ENCODE measurements at regions not wholly inside any gene's neighbourhood (a gene's known extent, or its start where the extent isn't known, plus 50 kb on each side); places are given as distances from the start of the nearest gene placed in this dataset.

- Histone ChIP-seq H3K27me3 (ENCODE audit: insufficient read depth, low read length) (no peaks in the 10 kb centered on the region), H4K20me1 (ENCODE audit: insufficient read depth, low read length) (no peaks in the 10 kb centered on the region), H3K4me2 (ENCODE audit: insufficient read depth, low read length) (no peak overlapping the region), H3K4me3 (ENCODE audit: insufficient read depth, low read length) (no peak overlapping the region), H3K9me3 (ENCODE audit: low read depth, low read length) (no peaks in the 10 kb centered on the region), H3K4me1 (ENCODE audit: insufficient read depth, low read length) (no peaks in the 10 kb centered on the region), H3K79me2 (ENCODE audit: insufficient read depth, low read length) (no peaks in the 10 kb centered on the region), H3K27ac (ENCODE audit: low read depth, low read length) (no peak overlapping the region), H3K36me3 (ENCODE audit: insufficient read depth, low read length) (no peaks in the 10 kb centered on the region), H2AFZ (ENCODE audit: low read length) (no peak overlapping the region)
- TF ChIP-seq, protein P1, sequence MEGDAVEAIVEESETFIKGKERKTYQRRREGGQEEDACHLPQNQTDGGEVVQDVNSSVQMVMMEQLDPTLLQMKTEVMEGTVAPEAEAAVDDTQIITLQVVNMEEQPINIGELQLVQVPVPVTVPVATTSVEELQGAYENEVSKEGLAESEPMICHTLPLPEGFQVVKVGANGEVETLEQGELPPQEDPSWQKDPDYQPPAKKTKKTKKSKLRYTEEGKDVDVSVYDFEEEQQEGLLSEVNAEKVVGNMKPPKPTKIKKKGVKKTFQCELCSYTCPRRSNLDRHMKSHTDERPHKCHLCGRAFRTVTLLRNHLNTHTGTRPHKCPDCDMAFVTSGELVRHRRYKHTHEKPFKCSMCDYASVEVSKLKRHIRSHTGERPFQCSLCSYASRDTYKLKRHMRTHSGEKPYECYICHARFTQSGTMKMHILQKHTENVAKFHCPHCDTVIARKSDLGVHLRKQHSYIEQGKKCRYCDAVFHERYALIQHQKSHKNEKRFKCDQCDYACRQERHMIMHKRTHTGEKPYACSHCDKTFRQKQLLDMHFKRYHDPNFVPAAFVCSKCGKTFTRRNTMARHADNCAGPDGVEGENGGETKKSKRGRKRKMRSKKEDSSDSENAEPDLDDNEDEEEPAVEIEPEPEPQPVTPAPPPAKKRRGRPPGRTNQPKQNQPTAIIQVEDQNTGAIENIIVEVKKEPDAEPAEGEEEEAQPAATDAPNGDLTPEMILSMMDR (IDR thresholded peaks at IDR 0.05; ENCODE audit: extremely low read depth, low read depth, low read length), result no peak
- no peak for DNase-seq (ENCODE audit: insufficient read length, low spot score, missing footprints)
These were observed 129.4 kb upstream of the SRD5A2 start for GRCh38 chr2:31710121-31710520.

DNA sequence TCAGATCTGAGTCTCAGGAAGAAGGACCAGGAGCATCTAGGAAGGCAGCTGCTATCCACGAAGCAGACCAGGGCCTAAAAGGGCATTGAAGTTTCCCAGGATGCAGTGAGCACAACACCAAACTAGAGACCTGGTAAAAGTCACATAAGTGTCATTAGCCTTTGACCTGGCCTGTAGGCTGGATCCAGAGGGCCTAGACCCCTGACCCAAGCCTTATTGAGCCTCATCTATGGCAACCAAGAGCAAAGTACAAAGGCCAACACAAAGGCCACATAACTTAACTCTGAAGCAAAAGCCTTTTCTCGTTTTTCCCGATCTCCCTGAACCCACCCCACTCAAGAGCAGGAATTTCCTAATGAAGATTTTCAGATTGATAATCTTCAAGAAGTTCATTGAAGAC lies 127.3 kb upstream of the SRD5A2 start:
- no peaks in the 10 kb centered on the region for H3K4me1 ChIP-seq (ENCODE audit: insufficient read depth, low read length)
- H3K4me2 ChIP-seq (ENCODE audit: insufficient read depth, low read length), result no peak overlapping the region
- H3K79me2 ChIP-seq (ENCODE audit: insufficient read depth, low read length), result no peaks in the 10 kb centered on the region
- no peaks in the 10 kb centered on the region for H3K9me3 ChIP-seq (ENCODE audit: low read depth, low read length)
- H3K4me3 ChIP-seq (ENCODE audit: insufficient read depth, low read length), result no peak overlapping the region
- no peaks in the 10 kb centered on the region for H3K27me3 ChIP-seq (ENCODE audit: insufficient read depth, low read length)
- H2AFZ ChIP-seq (ENCODE audit: low read length), result no peak overlapping the region
- TF ChIP-seq, protein P1 (IDR thresholded peaks at IDR 0.05; ENCODE audit: extremely low read depth, low read depth, low read length), result no peak
- H4K20me1 ChIP-seq (ENCODE audit: insufficient read depth, low read length), result no peaks in the 10 kb centered on the region
- H3K36me3 ChIP-seq (ENCODE audit: insufficient read depth, low read length), result no peaks in the 10 kb centered on the region
- DNase-seq (ENCODE audit: insufficient read length, low spot score, missing footprints), result no peak
- H3K27ac ChIP-seq (ENCODE audit: low read depth, low read length), result no peak overlapping the region

- Histone ChIP-seq H3K27me3 (ENCODE audit: insufficient read depth, low read length) (no peaks in the 10 kb centered on the region), H3K27ac (ENCODE audit: low read depth, low read length) (no peak overlapping the region), H3K4me2 (ENCODE audit: insufficient read depth, low read length) (no peak overlapping the region), H4K20me1 (ENCODE audit: insufficient read depth, low read length) (no peaks in the 10 kb centered on the region), H3K36me3 (ENCODE audit: insufficient read depth, low read length) (no peaks in the 10 kb centered on the region), H2AFZ (ENCODE audit: low read length) (no peak overlapping the region), H3K9me3 (ENCODE audit: low read depth, low read length) (no peaks in the 10 kb centered on the region), H3K4me1 (ENCODE audit: insufficient read depth, low read length) (no peaks in the 10 kb centered on the region), H3K4me3 (ENCODE audit: insufficient read depth, low read length) (no peak overlapping the region), H3K79me2 (ENCODE audit: insufficient read depth, low read length) (no peaks in the 10 kb centered on the region)
- TF ChIP-seq, protein P1 (IDR thresholded peaks at IDR 0.05; ENCODE audit: extremely low read depth, low read depth, low read length), result no peak
- no peak for DNase-seq (ENCODE audit: insufficient read length, low spot score, missing footprints)
These were observed 123.9 kb upstream of the SRD5A2 start for GRCh38 chr2:31704561-31705212.

DNA sequence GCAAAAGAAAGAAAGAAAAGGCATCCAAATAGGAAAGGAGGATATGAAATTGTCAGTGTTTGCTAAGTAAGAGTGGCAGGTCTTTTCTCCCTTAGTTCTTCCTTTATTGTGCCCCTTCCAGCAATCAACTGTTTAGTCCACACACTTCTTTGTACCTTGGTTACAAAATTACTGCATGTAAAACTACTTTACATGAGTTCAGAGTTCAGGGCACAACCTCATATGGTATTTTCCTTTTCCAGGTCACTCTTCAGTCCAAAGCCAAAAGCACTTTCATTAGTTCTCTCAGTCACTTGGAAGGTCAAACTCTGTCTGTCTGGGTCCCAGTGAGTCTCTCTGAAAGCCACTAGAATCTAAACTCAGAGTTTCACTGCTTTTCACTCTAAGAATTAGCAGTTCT lies 122.5 kb upstream of the SRD5A2 start:
- no peaks in the 10 kb centered on the region for H4K20me1 ChIP-seq (ENCODE audit: insufficient read depth, low read length)
- no peaks in the 10 kb centered on the region for H3K79me2 ChIP-seq (ENCODE audit: insufficient read depth, low read length)
- no peaks in the 10 kb centered on the region for H3K4me1 ChIP-seq (ENCODE audit: insufficient read depth, low read length)
- TF ChIP-seq, protein P1 (IDR thresholded peaks at IDR 0.05; ENCODE audit: extremely low read depth, low read depth, low read length), result no peak
- H3K27me3 ChIP-seq (ENCODE audit: insufficient read depth, low read length), result no peaks in the 10 kb centered on the region
- H3K36me3 ChIP-seq (ENCODE audit: insufficient read depth, low read length), result no peaks in the 10 kb centered on the region
- no peak for DNase-seq (ENCODE audit: insufficient read length, low spot score, missing footprints)
- no peak overlapping the region for H3K4me2 ChIP-seq (ENCODE audit: insufficient read depth, low read length)
- no peaks in the 10 kb centered on the region for H3K9me3 ChIP-seq (ENCODE audit: low read depth, low read length)
- H2AFZ ChIP-seq (ENCODE audit: low read length), result no peak overlapping the region
- no peak overlapping the region for H3K4me3 ChIP-seq (ENCODE audit: insufficient read depth, low read length)
- no peak overlapping the region for H3K27ac ChIP-seq (ENCODE audit: low read depth, low read length)

Measured in osteoblast (primary cell).